ENCODE measurements at regions not wholly inside any gene's neighbourhood (a gene's known extent, or its start where the extent isn't known, plus 50 kb on each side); places are given as distances from the start of the nearest gene placed in this dataset.

GRCh38 chr5:58151414-58151813, 308.5 kb downstream of the PLK2 start:
- TF ChIP-seq, protein P1, sequence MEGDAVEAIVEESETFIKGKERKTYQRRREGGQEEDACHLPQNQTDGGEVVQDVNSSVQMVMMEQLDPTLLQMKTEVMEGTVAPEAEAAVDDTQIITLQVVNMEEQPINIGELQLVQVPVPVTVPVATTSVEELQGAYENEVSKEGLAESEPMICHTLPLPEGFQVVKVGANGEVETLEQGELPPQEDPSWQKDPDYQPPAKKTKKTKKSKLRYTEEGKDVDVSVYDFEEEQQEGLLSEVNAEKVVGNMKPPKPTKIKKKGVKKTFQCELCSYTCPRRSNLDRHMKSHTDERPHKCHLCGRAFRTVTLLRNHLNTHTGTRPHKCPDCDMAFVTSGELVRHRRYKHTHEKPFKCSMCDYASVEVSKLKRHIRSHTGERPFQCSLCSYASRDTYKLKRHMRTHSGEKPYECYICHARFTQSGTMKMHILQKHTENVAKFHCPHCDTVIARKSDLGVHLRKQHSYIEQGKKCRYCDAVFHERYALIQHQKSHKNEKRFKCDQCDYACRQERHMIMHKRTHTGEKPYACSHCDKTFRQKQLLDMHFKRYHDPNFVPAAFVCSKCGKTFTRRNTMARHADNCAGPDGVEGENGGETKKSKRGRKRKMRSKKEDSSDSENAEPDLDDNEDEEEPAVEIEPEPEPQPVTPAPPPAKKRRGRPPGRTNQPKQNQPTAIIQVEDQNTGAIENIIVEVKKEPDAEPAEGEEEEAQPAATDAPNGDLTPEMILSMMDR (IDR thresholded peaks at IDR 0.05; ENCODE audit: insufficient read depth, low read depth, low read length): no peak
- CTCF ChIA-PET: no interaction called here
- no peak for DNase-seq (ENCODE audit: low read depth)
- Histone ChIP-seq H3K27me3 (ENCODE audit: control insufficient read depth, insufficient read depth, low read length) (no peaks in the 10 kb centered on the region), H3K36me3 (ENCODE audit: control insufficient read depth, insufficient read depth, low read length) (no peaks in the 10 kb centered on the region), H3K4me3 (ENCODE audit: low read depth, low read length) (no peak overlapping the region)
- POLR2A ChIA-PET: no interaction called here

DNA sequence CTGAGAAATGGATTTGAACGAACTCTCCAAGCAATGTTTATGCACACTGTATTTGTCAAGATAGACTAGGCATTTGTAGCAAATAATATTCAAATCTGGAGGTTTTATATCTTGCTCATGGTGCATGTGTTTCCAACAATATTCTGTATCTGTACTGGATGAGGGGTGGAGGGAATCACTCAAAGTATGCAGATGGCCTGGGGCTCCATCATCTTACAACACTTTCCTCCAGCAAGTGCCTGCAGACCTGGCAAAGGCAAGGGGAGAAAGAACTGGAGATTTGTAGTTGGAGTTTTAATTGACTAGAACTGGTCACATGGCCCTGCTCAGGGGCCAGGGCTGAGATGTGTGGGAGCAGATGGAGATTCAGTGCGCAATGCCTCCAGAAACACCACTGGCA, 309.0 kb downstream of the PLK2 start:
- CTCF ChIA-PET: interaction anchor here (1.4 kb wide), 1 partner anchor 11 kb away, joined by 4 read pairs; no protein-coding TSS in a partner anchor
- TF ChIP-seq, protein P1 (IDR thresholded peaks at IDR 0.05; ENCODE audit: insufficient read depth, low read depth, low read length): no peak
- POLR2A ChIA-PET: no interaction called here

GRCh38 chr5:58149746-58150145, 310.1 kb downstream of the PLK2 start:
- CTCF ChIA-PET: interaction anchor here (1.4 kb wide), 2 partner anchors 10 to 16 kb away, joined by 3 to 4 read pairs; no protein-coding TSS in a partner anchor
- POLR2A ChIA-PET: no interaction called here

More for the DNA sequence above, 309.0 kb downstream of the PLK2 start:
- Histone ChIP-seq H3K4me3 (ENCODE audit: low read depth, low read length) (no peak overlapping the region), H3K36me3 (ENCODE audit: control insufficient read depth, insufficient read depth, low read length) (no peaks in the 10 kb centered on the region), H3K27me3 (ENCODE audit: control insufficient read depth, insufficient read depth, low read length) (no peaks in the 10 kb centered on the region)
- DNase-seq (ENCODE audit: low read depth): no peak

DNA sequence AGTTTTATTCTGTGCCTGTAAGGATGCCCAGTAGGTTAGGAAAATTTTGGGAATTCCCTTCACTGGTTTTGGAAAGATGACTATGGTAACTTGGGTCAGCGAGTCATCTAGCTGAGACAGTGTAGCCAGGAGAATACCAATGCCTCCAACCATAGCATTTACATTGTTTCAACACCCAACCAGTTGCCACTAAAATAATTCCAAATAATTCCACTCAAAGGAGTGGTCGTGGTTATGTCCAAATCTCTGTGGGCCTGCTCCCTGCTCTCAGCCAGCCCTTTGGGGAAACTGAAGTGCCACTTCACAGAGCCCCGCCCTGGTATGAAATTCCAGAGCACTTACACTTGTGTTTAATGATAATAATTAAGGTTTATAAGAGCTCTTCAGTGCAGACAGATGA, 310.5 kb downstream of the PLK2 start:
- TF ChIP-seq, protein P1 (IDR thresholded peaks at IDR 0.05; ENCODE audit: insufficient read depth, low read depth, low read length): no peak
- H3K36me3 ChIP-seq (ENCODE audit: control insufficient read depth, insufficient read depth, low read length): no peaks in the 10 kb centered on the region
- no peak overlapping the region for H3K4me3 ChIP-seq (ENCODE audit: low read depth, low read length)
- DNase-seq (ENCODE audit: low read depth): no peak
- H3K27me3 ChIP-seq (ENCODE audit: control insufficient read depth, insufficient read depth, low read length): no peaks in the 10 kb centered on the region
- ChIA-PET CTCF (interaction anchor here (1.1 to 1.4 kb wide), 3 partner anchors 9 to 15 kb away, joined by 3 to 4 read pairs (median 3); no protein-coding TSS in a partner anchor), POLR2A (no interaction called here)

More at GRCh38 chr5:58149746-58150145, 310.1 kb downstream of the PLK2 start:
- DNase-seq (ENCODE audit: low read depth): no peak
- Histone ChIP-seq H3K36me3 (ENCODE audit: control insufficient read depth, insufficient read depth, low read length) (no peaks in the 10 kb centered on the region), H3K27me3 (ENCODE audit: control insufficient read depth, insufficient read depth, low read length) (no peaks in the 10 kb centered on the region), H3K4me3 (ENCODE audit: low read depth, low read length) (no peak overlapping the region)
- TF ChIP-seq, protein P1 (IDR thresholded peaks at IDR 0.05; ENCODE audit: insufficient read depth, low read depth, low read length): no peak

DNA sequence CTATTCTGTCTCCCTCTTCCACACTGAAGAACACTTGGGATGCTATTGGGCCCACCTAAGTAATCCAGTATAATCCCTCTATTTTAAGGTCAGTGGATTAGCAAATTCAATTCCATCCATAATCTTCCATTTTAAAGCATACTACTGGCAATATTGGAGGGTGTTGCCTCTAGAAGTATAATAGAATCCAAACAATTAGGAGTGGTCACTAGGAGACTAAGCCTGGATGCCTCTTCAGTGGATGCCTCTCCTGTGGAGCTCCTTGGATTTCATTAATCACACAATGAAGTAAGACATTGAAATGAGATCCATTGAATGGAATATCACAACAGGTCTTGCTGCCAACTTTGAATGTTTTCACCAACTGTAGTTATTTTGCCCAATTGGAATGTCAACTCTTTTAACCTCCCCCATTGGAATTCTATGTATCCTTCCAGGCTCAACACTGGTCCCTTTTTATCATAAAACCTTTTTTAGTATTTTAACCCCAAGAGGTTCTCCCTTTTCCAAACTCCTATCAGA, 311.6 kb downstream of the PLK2 start:
- no peaks in the 10 kb centered on the region for H3K27me3 ChIP-seq (ENCODE audit: control insufficient read depth, insufficient read depth, low read length)
- ChIA-PET POLR2A (no interaction called here), CTCF (interaction anchor here (1.1 kb wide), 1 partner anchor 8 kb away, joined by 3 read pairs; no protein-coding TSS in a partner anchor)
- no peak for DNase-seq (ENCODE audit: low read depth)
- TF ChIP-seq, protein P1 (IDR thresholded peaks at IDR 0.05; ENCODE audit: insufficient read depth, low read depth, low read length): no peak
- H3K4me3 ChIP-seq (ENCODE audit: low read depth, low read length): no peak overlapping the region
- H3K36me3 ChIP-seq (ENCODE audit: control insufficient read depth, insufficient read depth, low read length): no peaks in the 10 kb centered on the region

All from BJ (cell line).